Suprapubic skin (tissue), 3 donors: ENCODE measurements at regions not wholly inside any gene's neighbourhood (a gene's known extent, or its start where the extent isn't known, plus 50 kb on each side); places are given as distances from the start of the nearest gene placed in this dataset.

Experiments
- CTCF ChIP-seq, 2 donors: fragments of 200-600 bp in 1 of 2; fragments of 450-650 bp in 1 of 2; sonication (generic) in 1 of 2; IDR thresholded peaks; one replicate each; pipeline ENCODE4 v1.5.1; 2016 to 2019; ENCODE audit warnings: antibody characterized with exemption in 2 of 2, mild to moderate bottlenecking in 1 of 2, moderate library complexity in 1 of 2
- POLR2AphosphoS5 ChIP-seq, 3 donors: sonication (generic); formaldehyde crosslinking; IDR thresholded peaks; one replicate each; pipeline ENCODE4 v1.6.1; 2017; ENCODE audit warnings: antibody characterized with exemption in 3 of 3

DNA sequence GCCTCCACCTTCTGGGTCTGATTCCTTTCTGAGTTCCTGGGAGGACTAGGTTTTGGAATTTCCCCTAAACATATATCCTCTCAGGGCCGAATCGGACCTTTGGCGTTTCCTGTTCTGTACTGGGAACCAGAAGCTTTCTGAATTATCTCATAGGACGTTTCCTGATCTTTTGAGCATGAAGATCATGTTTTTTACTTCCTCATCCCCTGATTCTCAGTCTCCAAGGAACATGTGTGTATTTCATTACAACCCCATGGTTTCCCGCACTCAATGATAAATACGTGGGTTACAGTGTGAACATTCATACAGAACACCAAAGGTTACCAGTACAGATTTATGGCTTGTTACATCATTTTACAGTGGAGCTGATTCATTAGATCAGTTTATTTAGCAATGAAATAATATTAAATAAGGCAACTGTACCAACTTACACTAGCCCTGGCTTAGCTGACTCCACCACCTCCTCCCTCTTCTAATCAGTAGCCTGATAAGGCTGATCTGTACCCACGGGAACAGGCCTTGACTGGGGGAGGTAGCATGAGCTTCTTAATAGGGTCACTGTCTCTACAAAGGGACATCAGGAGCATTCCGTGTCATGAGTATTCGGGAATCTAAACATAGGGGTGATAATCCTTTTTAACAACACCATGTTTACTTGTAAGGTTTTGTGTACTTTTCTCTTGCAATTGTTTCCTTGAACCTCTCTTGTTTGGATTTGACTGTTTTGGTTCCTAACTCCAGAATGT lies 57.8 kb upstream of the ERRFI1 start:
- TF ChIP-seq CTCF (IDR thresholded peaks at IDR 0.05), result no peak
- TF ChIP-seq POLR2AphosphoS5 (IDR thresholded peaks at IDR 0.05), result no peak
